ENCODE measurements at regions not wholly inside any gene's neighbourhood (a gene's known extent, or its start where the extent isn't known, plus 50 kb on each side); places are given as distances from the start of the nearest gene placed in this dataset.

- H3T11ph ChIP-seq (ENCODE audit: low read length): no peak overlapping the region
- peaks cover 10% of the 10 kb centered on the region for H3K4me1 ChIP-seq (ENCODE audit: insufficient read depth, low read length)
- Mint-ChIP-seq H3K9me3 (no peaks in the 10 kb centered on the region), H3K4me3 (no peak overlapping the region), H3K4me1 (peaks cover 23 to 24% of the 10 kb centered on the region in 2 experiments), H3K27me3 (ENCODE audit: low read depth) (no peaks in the 10 kb centered on the region; the same call in 1 of the 2 replicates), H3K36me3 (ENCODE audit: insufficient read depth in 1 of 3, low read depth in 3 of 3) (no peaks in the 10 kb centered on the region), H3K27ac (no peak overlapping the region)
- no peak overlapping the region for H3K4ac ChIP-seq (ENCODE audit: low read depth, low read length)
- H2BK12ac ChIP-seq (ENCODE audit: insufficient read length, low read depth, low read length): no peak overlapping the region
- H3K23me2 ChIP-seq (ENCODE audit: insufficient read length, low read depth, low read length, poor library complexity, severe bottlenecking): no peaks in the 10 kb centered on the region
- H3K4me2 ChIP-seq (ENCODE audit: insufficient read depth, insufficient read length, low read length): no peak overlapping the region
- no peak overlapping the region for H2BK15ac ChIP-seq (ENCODE audit: low read depth, low read length)
- no peaks in the 10 kb centered on the region for H3K9me3 ChIP-seq (ENCODE audit: control insufficient read depth, low read depth, low read length)
- no peaks in the 10 kb centered on the region for H3K27me3 ChIP-seq (ENCODE audit: insufficient read depth, low read length)
- H4K8ac ChIP-seq (replicated peaks; ENCODE audit: insufficient read length, low read depth, low read length): no peak overlapping the region
- no peak overlapping the region for H3K14ac ChIP-seq (ENCODE audit: insufficient read depth, low read length)
- WGBS (ENCODE audit: extremely low coverage, insufficient read length, low lambda C conversion rate): no CpG with 5 or more reads among the region's 4 CpGs
- TF ChIP-seq, protein P1, sequence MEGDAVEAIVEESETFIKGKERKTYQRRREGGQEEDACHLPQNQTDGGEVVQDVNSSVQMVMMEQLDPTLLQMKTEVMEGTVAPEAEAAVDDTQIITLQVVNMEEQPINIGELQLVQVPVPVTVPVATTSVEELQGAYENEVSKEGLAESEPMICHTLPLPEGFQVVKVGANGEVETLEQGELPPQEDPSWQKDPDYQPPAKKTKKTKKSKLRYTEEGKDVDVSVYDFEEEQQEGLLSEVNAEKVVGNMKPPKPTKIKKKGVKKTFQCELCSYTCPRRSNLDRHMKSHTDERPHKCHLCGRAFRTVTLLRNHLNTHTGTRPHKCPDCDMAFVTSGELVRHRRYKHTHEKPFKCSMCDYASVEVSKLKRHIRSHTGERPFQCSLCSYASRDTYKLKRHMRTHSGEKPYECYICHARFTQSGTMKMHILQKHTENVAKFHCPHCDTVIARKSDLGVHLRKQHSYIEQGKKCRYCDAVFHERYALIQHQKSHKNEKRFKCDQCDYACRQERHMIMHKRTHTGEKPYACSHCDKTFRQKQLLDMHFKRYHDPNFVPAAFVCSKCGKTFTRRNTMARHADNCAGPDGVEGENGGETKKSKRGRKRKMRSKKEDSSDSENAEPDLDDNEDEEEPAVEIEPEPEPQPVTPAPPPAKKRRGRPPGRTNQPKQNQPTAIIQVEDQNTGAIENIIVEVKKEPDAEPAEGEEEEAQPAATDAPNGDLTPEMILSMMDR (conservative IDR thresholded peaks at IDR 0.05): no peak
- no peak overlapping the region for H3K9ac ChIP-seq (ENCODE audit: extremely low read depth, insufficient read length, low read length)
- no peaks in the 10 kb centered on the region for H4K20me1 ChIP-seq (ENCODE audit: control insufficient read depth, insufficient read depth, insufficient read length)
- no peaks in the 10 kb centered on the region for H3K79me2 ChIP-seq (ENCODE audit: insufficient read depth, low read length)
- no peak overlapping the region for H3K27ac ChIP-seq (ENCODE audit: insufficient read length, low read depth, low read length)
- no peak overlapping the region for H3K56ac ChIP-seq (ENCODE audit: insufficient read length, low read depth, low read length)
- H2AK5ac ChIP-seq (ENCODE audit: insufficient read length, low read length): no peak overlapping the region
- no peak overlapping the region for H2BK120ac ChIP-seq (ENCODE audit: low read depth, low read length, poor library complexity, severe bottlenecking)
- H4K5ac ChIP-seq (ENCODE audit: insufficient read length, low read depth, low read length): no peak overlapping the region
- no peak overlapping the region for H2BK5ac ChIP-seq (ENCODE audit: insufficient read length, low read length)
- no peak for DNase-seq
- no peak overlapping the region for H4K91ac ChIP-seq (ENCODE audit: insufficient read length, low read depth, low read length)
- no peak overlapping the region for H2AFZ ChIP-seq (ENCODE audit: low read length)
- no peak overlapping the region for H3K23ac ChIP-seq (ENCODE audit: insufficient read length, low read depth, low read length)
- H2BK20ac ChIP-seq (ENCODE audit: low read depth, low read length, poor library complexity, severe bottlenecking): no peak overlapping the region
- H3K18ac ChIP-seq (ENCODE audit: insufficient read length, low read depth, low read length): no peak overlapping the region
- H3K79me1 ChIP-seq (ENCODE audit: insufficient read depth, low read depth, low read length, poor library complexity, severe bottlenecking): no peaks in the 10 kb centered on the region
Observed at GRCh38 chr2:223122781-223123180, 70.8 kb downstream of the KCNE4 start.

Measured in H9 (cell line).